HG02678 (cell line): ENCODE measurements at regions not wholly inside any gene's neighbourhood (a gene's known extent, or its start where the extent isn't known, plus 50 kb on each side); places are given as distances from the start of the nearest gene placed in this dataset.
A peak's percentile ranks its signal among the peaks of the same experiment; 100 is the strongest.
"Not testable (repeated sequence)": the region's sequence is repeated elsewhere in the genome, so short reads cannot be mapped to it uniquely, and the experiment has no call there.

ENCODE experiments used
- ATAC-seq: cut with Tn5 transposase; IDR thresholded peaks from one replicate; pipeline ENCODE4 v1.9.1; 2021; ENCODE audit warnings: mild to moderate bottlenecking, moderate library complexity; ENCODE audit not compliant: unreplicated experiment

GRCh38 chr10:8305876-8306652 is 251.6 kb downstream of the GATA3 start:
- ATAC-seq, result no peak

GRCh38 chr10:8306685-8307364 is 252.3 kb downstream of the GATA3 start:
- ATAC-seq, result no peak

DNA sequence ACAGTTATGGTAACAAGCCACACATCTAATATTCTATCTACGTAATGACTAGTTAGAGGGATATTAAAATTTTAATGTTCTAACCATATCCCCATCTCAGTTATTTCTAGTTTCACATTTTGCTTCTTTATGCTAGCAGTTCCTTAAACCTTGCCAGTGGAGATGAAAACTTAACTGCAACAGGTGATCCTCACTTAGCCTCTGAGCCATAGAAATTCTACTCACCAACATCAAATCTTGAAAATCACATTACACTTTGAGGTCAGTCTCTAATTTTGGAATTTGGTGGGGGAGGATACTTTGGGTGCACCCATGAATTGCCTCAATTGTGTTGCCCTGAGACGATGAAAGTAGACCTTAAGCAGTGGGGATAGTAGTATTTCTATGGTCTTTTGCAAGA is 256.4 kb downstream of the GATA3 start:
- no peak for ATAC-seq

DNA sequence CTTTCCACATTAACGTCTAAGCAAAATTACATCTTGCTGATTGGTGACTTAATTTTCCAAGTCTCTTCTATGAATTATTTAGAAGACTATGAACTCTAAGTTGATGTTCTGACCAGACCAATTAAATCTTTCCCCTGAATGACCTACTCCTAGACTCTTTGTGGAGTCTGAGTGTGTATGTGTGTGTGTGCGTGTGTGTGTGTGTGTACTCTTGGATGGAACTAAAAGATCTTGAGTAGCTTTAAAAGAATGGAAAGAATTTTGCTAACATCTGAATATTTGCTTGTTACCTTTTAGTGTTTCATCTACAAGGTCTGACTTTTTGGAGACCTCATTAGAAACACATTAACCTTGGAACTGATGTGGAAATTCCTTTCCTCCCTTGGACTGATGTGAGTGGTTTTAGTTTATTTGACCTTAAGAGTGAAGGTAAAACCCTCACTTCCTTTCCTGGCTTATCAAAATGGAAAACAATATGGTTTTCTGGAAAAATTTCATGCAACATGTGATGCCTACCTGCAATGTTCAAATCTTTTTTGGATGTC is 257.1 kb downstream of the GATA3 start:
- ATAC-seq, result no peak

GRCh38 chr10:8312079-8312478 is 257.6 kb downstream of the GATA3 start:
- no peak for ATAC-seq

- no peak for ATAC-seq
Measured at GRCh38 chr10:8312781-8313180, 258.3 kb downstream of the GATA3 start.

DNA sequence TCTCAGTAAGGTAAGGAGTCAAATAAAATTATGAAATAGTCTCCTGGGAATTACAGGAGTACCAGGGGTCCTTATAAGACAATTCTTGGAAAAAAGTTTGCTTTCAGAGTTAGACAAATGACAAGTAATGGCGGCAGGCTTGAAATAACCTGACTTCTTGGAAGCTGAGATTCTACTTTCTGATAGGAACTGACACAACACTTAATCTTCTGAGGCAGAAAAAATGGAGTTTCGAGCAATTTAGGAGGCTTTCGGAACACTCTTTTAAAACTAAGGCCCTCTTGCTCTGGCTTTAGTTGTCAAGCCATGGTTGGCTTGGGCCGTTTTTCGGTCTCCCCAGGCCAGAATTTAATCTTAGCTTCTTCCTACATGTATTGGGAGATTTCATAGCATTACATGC is 260.0 kb downstream of the GATA3 start:
- no peak for ATAC-seq

GRCh38 chr10:8315619-8316021 is 261.1 kb downstream of the GATA3 start:
- ATAC-seq, result peak; percentile 72

DNA sequence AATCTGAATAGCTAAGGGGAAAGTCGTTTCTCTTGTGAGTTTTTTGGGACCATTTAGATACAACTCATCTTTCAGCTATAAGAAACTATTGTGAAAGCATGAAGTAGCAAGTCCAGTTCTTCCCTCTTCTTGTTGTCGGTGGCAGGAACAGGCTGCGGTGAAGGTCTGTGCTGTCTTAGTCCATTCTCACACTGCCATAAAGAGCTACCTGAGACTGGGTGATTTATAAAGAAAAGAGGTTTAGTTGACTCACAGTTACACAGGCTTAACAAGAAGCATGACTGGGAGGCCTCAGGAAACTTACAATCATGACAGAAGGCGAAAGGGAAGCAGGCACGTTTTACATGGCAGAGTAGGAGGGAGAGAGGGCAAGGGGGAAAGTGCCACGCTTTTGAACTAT is 261.8 kb downstream of the GATA3 start:
- ATAC-seq, result no peak

DNA sequence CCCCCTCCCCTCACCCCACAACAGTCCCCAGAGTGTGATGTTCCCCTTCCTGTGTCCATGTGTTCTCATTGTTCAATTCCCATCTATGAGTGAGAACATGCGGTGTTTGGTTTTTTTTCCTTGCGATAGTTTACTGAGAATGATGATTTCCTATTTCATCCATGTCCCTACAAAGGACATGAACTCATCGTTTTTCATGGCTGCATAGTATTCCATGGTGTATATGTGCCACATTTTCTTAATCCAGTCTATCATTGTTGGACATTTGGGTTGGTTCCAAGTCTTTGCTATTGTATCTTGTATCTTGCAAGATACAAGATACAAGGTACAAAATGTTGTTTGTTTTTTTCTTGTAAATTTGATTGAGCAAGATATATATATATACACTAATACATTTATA is 263.9 kb downstream of the GATA3 start:
- ATAC-seq, result not testable (repeated sequence)

DNA sequence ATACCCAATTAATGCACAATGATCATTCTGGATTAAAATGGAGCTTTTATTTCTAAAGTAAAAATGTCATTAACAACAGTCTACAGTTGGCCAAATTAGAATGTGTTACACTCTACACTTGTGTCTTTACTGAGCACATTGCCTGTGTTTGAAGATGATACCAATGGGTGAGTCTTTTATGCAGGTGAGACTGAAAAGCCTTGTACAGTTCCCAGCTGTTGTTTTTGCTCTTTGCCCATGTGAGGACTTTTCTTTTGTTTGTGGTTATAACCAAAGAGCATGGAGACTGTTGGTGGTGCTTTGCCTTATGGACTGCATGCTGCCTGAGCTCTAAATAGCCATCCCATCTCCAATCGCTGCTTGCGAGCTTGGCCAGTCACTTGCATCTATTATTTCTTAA is 264.5 kb downstream of the GATA3 start:
- no peak for ATAC-seq

GRCh38 chr10:8319704-8320103 is 265.2 kb downstream of the GATA3 start:
- ATAC-seq, result no peak

DNA sequence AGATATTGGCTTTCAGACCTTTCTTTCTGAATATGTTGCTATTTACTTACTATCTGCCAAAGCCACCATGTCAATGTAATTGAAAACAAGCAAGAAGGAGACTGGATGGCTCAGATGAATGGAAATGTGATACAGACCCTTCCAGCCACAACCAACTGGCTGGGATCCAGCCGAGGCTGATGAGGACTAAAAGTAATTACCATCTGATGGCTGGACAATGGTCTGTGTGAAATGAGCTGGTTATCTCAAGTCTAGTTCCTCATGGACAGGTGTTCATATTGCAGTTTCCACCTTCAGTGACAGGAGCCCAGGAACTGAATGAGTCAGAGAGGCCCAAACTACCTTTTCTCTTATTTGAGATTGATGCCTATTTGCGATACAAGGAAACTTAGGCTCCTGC is 267.5 kb downstream of the GATA3 start:
- ATAC-seq, result no peak

DNA sequence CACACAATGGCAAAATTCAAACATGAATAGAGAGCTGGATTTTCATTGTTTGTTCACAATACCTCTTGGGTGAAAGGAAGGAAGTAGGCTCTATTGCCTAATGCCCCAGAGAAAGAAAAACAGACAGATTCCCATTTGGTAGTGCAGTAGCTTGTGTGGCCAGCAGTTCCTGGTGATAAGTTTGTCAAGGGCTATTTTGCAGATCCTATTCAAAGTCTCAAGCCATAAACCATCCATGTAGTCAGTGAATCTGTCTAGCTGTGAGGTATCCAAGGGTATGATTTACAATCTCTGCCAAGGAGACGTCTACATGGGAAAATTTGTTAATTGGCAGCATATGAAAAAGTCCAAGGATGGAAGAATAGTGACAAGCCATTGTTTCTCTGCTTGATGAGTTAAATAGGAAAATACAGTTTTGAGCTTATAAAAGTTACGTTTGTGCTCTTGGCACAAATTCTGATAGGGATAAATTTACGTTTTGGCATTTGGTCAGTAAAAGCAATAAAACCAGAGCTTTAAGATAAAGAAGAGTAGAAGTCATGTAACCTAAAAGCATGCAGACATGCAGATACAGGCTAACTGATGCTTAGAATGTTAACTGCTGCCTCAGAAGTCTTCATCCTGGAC is 269.1 kb downstream of the GATA3 start:
- no peak for ATAC-seq

DNA sequence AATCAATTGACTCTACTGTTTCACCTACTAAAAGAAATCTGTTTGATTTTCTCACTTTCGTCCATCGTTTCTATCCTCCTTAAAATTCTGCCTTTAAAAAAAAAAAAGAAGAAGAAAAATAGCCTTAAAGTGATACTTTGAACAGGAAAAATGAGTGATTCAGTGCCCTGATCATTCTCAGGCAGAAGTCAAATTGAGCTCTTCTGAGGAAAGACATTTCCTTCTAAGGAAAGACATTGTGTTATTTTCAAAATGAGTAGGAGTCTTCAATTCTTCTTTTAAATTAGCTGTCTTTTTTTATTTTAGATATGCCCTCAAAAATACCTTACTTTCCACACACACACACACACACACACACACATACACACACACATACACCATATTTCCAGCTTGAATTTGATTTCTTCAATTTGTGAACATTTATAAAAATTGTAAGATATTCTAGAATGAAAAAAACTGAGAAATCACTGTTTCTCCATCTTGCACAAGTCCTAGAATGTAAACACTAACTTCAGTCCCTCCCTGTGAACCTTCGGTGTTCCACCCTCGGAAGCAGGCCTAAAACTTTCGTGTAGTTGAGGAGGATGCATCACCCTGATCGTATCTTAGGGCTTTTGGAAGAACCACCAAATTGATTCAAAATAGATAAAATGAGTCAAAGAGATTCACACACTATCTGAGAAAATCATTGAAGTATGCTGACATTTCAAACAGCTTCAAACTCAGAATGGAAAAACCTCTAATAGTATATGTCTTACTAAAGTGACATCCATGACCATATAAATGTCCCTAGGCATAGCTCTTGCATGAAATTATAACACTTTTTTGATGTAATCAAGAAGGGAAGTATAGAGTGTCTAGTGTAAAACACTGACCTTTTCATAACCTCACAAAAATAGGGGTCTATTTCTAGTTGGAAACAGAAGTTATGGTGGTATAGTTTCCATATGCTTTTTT is 270.8 kb downstream of the GATA3 start:
- ATAC-seq, result no peak

- no peak for ATAC-seq
Measured at GRCh38 chr10:8326396-8327139, 272.1 kb downstream of the GATA3 start.

GRCh38 chr10:8327140-8327423 is 272.6 kb downstream of the GATA3 start:
- no peak for ATAC-seq

GRCh38 chr10:8331387-8331786 is 276.9 kb downstream of the GATA3 start:
- no peak for ATAC-seq

DNA sequence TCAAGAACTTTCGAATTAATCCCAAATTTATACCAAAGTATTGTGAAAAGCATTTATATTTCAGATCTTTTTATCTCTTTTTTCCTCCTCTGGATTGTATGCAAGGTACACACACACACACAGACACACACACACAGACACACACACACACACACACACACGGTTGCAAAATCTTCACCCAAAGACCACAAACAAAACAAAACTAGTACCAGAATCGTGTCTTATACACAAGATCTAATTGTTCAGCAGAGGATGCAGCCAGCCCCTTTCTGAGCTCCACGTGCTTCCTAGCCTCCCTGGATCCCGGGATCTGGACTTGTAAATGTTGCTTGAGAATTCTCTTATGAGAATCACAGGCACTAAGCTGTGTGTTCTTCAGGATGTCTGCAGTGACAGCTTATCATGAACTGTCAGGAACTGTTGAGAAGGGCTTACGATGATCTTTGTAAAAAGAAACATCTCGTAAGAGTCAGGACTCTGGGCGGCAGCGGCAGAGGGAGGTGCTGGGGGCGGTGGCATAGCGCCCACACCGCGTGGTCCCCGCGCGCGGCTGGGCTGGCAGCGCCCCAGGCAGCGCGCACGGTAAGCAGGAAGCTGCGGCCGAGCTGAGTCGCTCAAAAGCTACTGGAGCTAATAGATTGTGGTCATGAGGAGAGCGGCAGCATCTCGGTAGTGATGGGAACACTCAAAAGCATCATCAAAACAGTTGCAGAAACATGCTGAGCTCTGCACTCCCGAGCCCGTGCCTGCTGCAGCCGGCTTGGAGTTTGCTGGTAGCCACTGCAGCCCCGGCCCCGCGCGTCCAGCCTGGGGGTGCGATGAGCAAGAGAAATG is 277.6 kb downstream of the GATA3 start:
- peak; percentile 96 for ATAC-seq
